Mammary epithelial cell (primary cell): ENCODE measurements at regions not wholly inside any gene's neighbourhood (a gene's known extent, or its start where the extent isn't known, plus 50 kb on each side); places are given as distances from the start of the nearest gene placed in this dataset.

ENCODE experiments used
- CTCF ChIP-seq, 2 donors: IDR thresholded peaks in 1 of 2; conservative IDR thresholded peaks in 1 of 2; 2 replicates each; pipeline ENCODE4 v1.5.1; 2011 to 2012; ENCODE audit warnings: inconsistent platforms in 2 of 2, low read length in 2 of 2, mild to moderate bottlenecking in 2 of 2, control low read depth in 1 of 2, low read depth in 1 of 2; ENCODE audit not compliant: insufficient read depth in 1 of 2; ENCODE audit errors: extremely low read depth in 1 of 2
- EZH2 ChIP-seq: IDR thresholded peaks from 2 replicates; pipeline ENCODE4 v1.6.1; 2012; ENCODE audit warnings: low read length, inconsistent platforms, borderline replicate concordance

DNA sequence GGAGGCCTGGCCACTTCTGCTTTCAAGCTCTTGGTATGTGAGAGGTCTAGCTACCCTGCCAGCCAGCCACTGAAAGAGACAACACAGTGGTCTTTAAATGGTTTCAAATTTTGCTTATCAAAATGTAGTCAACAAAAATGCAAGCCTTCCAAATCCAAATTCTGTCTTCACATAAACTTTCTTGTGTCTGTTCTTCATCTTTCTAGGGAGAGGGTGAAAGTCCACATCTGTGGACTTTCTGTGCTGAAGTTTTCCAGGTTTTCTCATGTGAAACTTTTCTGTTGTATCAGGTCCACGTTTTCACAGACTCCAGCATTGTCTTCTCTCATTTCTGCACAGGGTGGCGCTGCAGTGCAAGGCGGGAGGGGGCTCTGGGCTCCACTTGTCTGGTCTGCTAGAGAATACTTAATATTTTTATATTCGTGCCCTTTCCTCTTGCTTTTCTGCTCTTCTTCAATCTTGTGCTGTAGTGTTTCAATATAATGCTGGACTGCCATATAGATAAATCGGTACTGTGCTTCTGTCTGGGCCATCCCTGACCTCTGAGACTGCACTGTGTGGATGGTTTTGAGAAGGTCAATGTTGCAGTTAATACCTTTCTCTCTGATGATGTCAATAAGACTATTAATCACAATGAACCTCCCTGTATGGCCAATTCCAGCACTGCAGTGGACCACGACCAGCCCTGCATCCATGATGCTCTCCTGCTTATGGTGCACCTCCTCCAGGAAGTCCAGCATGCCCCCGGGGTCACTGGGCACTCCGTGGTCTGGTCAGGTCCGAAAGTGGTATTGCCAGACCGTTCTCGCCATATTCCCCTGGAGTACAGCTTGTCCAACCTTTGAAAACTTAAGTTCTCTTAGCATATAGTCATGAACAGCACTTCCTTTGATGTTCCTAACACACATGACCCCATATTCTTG, 161.6 kb upstream of the TNFAIP3 start:
- peak; percentile 86 to 88 for TF ChIP-seq CTCF (conservative IDR thresholded peaks at IDR 0.05 in 1 of 2, IDR thresholded peaks at IDR 0.05 in 1 of 2; ENCODE audit: extremely low read depth in 1 of 2, insufficient read depth in 1 of 2, low read depth in 1 of 2, low read length in 2 of 2)
- TF ChIP-seq EZH2, result no peak
